Ectodermal cell (in vitro differentiated cells): ENCODE measurements at regions not wholly inside any gene's neighbourhood (a gene's known extent, or its start where the extent isn't known, plus 50 kb on each side); places are given as distances from the start of the nearest gene placed in this dataset.
"Not testable (repeated sequence)": the region's sequence is repeated elsewhere in the genome, so short reads cannot be mapped to it uniquely, and the experiment has no call there.

ENCODE experiments used
- H3K27ac ChIP-seq: 2 replicates; pipeline ENCODE4 v1.7.0; 2013; ENCODE audit warnings: mild to moderate bottlenecking, low read depth, low read length; ENCODE audit not compliant: insufficient read depth, poor library complexity, severe bottlenecking
- H3K27me3 ChIP-seq: 2 replicates; pipeline ENCODE4 v1.7.0; 2013; ENCODE audit warnings: mild to moderate bottlenecking, low read length; ENCODE audit not compliant: insufficient read depth, control insufficient read depth, poor library complexity, severe bottlenecking
- H3K36me3 ChIP-seq: one replicate; pipeline ENCODE4 v1.7.0; 2013; ENCODE audit warnings: low read length; ENCODE audit not compliant: control insufficient read depth, insufficient read depth
- H3K4me1 ChIP-seq: one replicate; pipeline ENCODE4 v1.7.0; 2013; ENCODE audit warnings: low read length; ENCODE audit not compliant: control insufficient read depth, insufficient read depth
- H3K4me3 ChIP-seq: 2 replicates; pipeline ENCODE4 v1.7.0; 2013; ENCODE audit warnings: low read depth, low read length, control low read depth; ENCODE audit not compliant: insufficient read depth
- H3K9me3 ChIP-seq: 2 replicates; pipeline ENCODE4 v1.7.0; 2013; ENCODE audit warnings: mild to moderate bottlenecking, low read length, moderate library complexity; ENCODE audit not compliant: control insufficient read depth
- WGBS, 2 experiments: methylation state at CpG; one replicate each; pipeline ENCODE4 v1.1.7; 2013; ENCODE audit warnings: missing lambda C conversion rate in 2 of 2; 5-methylcytosine and 5-hydroxymethylcytosine counted together

DNA sequence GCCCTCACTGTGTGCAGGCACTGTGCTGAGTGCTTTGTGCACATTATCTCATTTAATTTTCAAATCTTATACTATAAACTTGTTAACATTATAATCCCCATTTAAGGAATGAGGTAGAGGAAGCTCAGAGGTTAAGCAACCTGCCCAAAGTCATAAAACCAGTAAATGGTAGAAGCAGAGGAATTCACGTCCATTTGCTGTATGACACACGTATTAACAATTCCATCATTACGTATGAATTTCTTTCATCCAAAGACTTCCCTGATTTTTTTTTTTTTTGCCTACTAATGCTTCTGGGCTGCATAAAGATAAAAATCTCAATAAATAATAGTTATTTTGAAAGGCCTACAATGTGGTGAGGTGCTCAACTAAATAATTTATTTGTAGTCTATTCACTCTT lies 64.5 kb upstream of the H2AZ1 start:
- no peaks in the 10 kb centered on the region for H3K4me1 ChIP-seq
- H3K27ac ChIP-seq: no peak overlapping the region
- no peaks in the 10 kb centered on the region for H3K36me3 ChIP-seq
- no peaks in the 10 kb centered on the region for H3K27me3 ChIP-seq
- H3K4me3 ChIP-seq: no peak overlapping the region
- no peaks in the 10 kb centered on the region for H3K9me3 ChIP-seq
- 100% methylated on average over 3 of the region's 3 CpGs for WGBS, 2 experiments

DNA sequence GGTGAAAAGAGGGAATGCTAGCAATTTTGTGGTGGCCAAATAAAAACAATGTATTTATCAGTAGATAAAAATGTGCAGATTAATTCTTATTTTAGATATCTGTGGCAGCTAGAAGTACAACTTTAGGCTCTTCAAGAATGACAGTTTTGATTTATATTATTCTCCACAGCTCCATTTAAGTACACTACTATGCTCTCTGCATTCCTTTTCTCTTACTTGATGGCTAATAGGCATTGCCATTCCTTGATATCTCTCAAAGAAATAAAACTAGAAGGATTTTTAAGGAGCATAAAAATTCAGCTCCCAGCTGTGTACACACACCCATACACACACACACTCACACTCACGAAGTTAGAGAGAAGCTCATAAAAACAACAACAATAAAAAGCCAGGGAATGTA lies 59.4 kb upstream of the H2AZ1 start:
- Histone ChIP-seq H3K4me3 (no peak overlapping the region), H3K36me3 (no peaks in the 10 kb centered on the region), H3K9me3 (no peaks in the 10 kb centered on the region), H3K27ac (no peak overlapping the region), H3K27me3 (no peaks in the 10 kb centered on the region), H3K4me1 (no peaks in the 10 kb centered on the region)
- 100% methylated on average over 1 of the region's 1 CpG; no CpG with 5 or more reads in 1 of the 2 experiments for WGBS, 2 experiments

- Histone ChIP-seq H3K27ac (no peak overlapping the region), H3K27me3 (no peaks in the 10 kb centered on the region), H3K4me1 (no peaks in the 10 kb centered on the region), H3K9me3 (no peaks in the 10 kb centered on the region), H3K36me3 (no peaks in the 10 kb centered on the region), H3K4me3 (no peak overlapping the region)
- 94 to 100% methylated on average over 1 of the region's 1 CpG for WGBS, 2 experiments
Observed at GRCh38 chr4:100008048-100008447, 58.0 kb upstream of the H2AZ1 start.

DNA sequence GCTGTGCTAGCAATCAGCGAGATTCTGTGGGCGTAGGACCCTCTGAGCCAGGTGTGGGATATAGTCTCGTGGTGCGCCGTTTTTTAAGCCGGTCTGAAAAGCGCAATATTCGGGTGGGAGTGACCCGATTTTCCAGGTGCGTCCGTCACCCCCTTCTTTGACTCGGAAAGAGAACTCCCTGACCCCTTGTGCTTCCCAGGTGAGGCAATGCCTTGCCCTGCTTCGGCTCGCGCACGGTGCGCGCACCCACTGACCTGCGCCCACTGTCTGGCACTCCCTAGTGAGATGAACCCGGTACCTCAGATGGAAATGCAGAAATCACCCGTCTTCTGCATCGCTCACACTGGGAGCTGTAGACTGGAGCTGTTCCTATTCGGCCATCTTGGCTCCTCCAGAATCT lies 56.1 kb upstream of the H2AZ1 start:
- WGBS, 2 experiments: 91 to 94% methylated on average over 4 to 6 of the region's 23 CpGs
- H3K27ac ChIP-seq, H3K9me3 ChIP-seq, H3K4me3 ChIP-seq, H3K4me1 ChIP-seq, H3K27me3 ChIP-seq, H3K36me3 ChIP-seq: not testable (repeated sequence)
